Stimulated activated CD4-positive, alpha-beta T cell treated with anti-CD3 and anti-CD28 coated beads, Interleukin-15, amount 100 ng/mL, for 48 hours (primary cell): ENCODE measurements at regions not wholly inside any gene's neighbourhood (a gene's known extent, or its start where the extent isn't known, plus 50 kb on each side); places are given as distances from the start of the nearest gene placed in this dataset.

ENCODE experiments used
- DNase-seq, 2 donors: peaks; one replicate each; pipeline ENCODE4 v3.0.0-alpha.2; 2020; ENCODE audit warnings: low read depth in 2 of 2

DNA sequence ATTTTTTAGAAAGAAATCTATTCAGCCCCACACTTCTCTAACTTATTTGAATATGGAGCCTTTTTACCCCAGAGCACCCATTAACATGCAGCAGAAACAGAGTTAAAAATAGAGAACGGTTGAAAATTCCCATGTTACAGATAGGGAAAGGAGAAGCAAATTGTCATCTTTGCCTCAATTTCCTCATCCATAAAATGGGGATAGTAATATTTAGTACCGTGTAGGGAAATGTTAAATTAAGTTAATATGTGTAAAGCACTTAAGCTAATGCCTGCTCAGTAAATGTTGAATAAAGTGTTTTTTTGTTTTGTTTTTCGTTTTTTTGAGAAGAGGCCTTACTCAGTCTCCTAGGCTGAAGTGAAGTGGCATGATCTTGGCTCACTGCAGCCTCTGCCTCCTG, 50.3 kb downstream of the NAV1 start:
- DNase-seq, result no peak

DNA sequence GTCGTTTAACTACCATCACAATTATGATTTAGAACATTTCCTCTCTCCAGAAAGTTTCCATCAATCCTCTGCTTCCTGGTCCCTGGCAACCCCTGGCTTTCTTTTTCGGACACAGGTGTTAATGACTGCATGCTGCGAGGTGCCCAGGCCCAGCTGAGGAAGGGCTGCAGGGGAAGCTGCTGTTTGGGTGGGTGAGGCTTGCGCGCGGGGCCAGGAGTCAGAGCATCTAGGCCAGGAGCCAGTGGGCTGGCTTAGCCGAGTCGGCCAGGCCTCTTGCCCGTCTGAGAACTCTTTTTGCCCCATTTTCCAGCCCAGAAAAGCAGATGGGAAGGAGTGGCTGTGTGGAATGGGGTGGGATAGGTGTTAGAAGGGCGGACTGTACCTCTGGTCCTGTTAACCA, 51.5 kb downstream of the NAV1 start:
- no peak for DNase-seq

DNA sequence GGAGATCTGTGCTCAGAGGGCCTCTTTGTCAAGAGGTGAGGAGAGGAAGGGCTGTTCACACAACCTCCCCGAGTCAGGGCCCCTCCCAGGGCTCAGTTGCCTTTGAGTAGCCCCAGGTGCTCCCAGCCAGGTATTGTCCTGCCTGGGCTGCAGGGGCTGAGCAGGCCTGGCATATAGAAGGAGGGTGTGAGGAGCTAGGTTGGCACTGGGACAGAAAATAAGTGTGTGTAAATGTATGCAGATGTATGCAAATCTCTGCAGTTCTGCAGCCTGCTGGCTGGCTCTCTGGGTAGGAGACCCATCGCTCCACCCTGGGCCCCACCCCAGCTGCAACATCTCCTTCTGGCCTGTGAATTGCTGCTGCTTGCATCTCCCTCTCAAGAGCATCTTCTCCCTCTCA, 52.4 kb downstream of the NAV1 start:
- no peak for DNase-seq

DNA sequence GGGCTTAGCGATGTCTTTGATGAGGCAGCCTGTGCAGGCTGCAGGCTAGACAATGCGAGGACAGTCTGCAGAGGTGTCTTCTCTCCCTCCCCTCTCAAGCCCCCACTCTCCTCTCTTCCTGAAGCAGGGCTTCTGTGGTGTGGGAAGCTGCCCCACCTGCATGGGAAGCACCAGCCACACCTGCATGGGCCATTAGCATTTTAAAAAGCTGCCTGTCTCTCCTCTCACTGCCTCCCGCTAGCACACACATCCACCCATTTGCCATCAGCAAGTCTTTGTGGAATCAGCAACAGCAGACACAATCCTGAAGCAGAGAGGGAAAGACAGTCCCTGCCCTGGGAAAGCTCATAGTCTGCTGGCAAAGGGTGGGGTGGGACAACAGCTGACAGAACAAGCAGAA, 53.1 kb downstream of the NAV1 start:
- no peak for DNase-seq

DNA sequence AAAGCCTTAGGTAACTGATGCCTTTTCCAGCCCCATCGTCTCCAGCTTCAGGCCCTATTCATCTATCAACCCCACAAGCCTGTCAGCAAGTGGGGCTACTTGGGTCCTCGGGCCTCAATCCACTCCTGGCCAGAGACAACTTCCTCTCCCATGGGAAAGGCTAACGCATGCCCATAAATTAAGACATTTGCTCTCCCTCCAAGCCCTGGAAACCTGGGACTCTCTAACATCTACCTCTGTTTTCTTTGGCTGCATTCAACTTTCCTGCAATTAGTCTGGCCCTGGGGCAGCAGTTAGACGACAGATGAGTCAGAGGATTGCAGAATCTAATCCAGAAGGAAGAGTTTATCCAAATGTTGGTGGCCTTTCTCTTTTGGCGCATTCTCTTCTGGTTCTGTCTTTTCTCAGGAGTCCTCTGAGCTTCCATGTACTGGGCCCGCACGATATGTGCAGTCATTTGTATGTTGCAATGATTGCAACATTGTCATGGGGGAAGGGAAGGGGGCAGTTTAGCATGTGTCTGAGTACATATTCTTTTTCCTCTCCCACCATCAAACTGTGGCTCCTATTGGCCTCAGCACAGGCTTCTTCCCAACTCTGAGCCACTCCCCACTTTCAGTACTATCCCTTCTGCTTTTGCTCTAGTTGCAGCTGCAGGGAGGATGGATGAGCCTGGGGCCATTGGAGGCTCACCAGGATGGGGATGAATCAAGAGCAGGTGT, 54.4 kb downstream of the NAV1 start:
- DNase-seq, result no peak

DNA sequence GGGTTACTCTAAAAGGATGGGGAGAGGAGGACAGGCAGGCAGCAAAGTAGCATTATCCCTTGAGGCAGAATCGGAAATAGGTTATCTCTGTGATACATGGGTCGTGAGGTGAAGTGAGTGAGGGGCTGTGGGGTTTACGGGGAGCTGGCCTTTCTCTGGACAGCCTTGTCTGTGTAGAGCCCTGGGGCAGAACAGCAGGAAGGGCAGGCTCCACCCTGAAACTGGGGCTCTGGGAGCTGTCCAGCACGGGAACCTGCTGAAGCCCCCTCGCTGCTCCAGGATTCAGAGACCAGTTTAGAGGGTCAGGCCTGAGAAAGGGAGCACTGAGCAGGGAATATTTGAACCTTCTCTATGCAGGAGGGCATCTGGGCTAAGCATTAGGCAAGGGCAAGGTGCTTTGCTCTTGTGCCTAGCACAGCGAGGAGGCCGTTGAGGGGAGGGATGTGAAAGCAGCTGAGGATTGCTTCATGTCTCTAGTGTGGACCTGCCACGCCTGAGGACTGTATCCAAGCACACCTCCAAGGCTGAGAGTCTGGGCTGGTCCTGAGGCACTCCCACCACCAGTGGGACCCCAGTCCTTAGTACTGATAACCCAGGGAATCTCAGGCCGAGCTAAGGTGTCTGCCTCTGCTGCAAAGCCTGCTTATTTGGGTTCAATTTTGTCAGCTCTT, 55.8 kb downstream of the NAV1 start:
- DNase-seq, result no peak

DNA sequence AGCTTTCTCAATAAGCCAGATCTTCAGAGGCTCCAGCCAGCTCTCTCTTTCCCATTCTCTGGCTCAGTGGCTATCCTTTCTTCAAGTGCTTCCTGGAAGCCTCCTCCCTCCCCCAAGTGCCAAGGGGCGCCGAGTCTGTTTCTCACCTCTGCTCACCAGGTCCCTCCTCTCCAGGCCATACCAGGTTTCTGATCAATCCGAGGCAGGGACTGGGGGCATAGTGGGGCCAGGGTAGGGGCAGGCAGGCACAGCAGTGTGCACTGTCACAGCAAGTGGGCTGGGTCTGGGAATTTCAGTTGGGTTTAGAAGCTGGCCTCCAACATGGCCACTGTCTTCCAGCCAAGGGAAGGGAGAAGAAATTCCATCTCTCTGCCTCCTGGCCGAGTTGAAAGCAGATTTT, 56.5 kb downstream of the NAV1 start:
- no peak for DNase-seq

DNA sequence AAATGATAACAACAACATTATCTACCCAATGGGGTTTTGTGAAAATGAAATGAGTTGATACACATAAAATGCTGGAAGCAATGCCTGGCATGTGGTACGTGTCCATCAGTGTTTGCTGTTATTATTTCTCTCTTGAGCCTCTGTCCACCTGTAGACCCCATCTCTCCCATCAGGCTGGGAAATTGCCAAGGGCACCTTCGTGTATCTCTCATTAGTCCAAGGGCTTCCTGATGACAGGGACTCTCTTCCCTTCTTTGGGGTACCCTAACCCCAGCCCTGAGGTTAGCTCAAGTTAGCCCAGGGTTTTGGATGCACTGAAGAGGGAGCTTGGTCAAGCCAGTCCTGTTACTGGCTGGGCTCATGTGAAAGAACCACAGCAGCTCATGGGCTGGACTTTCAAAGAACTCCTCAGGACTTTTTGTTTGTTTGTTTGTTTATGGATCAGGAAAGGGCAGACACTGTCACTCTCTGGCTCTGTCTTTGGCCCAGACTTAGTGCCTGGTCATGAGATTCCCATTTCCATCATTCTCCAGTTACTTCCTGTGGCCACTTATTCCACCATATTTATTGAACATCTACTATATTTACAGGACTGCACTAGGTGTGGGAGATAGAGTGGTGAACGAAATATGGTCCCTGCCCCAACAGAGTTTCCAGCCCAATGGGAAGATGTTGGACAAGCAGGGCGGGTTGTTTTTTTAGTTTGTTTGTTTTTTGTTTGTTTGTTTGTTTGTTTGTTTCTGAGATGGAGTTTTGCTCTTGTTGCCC, 57.4 kb downstream of the NAV1 start:
- no peak for DNase-seq

DNA sequence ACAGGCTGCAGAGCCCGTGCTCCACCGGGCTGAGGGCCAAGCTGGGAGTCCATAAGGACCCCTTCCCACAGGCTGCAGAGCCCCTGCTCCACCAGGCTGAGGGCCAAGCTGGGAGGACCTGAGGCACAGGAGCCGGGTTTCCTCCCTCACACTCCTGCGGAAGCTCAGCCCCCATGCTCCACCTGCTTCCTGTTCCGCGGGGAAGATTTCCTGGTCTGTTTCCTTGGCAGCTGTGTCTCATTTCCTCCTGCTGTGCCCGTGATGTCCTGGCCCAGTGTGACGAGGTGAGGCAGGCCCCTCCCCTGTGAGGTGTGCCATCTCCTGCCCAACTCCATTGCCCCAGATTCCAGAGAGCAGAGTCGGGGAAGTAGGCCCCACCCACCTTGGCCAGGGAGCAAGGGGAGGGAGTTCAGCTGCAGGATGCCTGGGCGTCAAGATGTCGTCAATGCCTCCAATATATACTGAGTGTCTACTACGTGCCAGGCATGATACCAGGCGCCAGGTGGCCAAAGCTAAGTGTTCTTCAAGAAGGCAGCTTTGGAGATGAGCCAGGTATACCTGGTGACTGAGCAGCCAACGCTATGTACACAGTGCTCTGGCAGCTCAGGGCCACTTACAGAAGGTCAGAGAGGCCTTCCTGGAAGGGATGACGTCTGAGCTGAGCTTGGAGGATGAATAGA, 58.8 kb downstream of the NAV1 start:
- DNase-seq, result no peak

DNA sequence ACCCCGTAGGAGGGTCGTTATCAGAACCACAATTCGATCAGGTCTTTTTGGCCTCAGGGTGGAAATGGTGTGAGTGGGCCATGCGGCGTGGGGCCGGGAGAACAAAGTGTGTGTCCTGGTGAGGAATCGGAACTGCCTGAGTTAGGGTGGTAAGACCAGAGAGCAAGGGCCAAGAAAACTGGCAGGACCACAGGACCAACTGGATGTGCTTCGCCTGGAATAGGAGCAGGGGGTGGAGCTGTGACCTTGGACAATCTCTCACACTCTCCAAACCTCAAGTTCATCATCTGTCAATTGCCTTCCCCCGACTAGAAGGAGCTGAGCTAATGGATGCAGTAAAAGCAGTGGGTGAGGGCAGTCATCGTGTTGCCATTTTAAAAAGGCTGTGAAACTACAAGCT, 59.5 kb downstream of the NAV1 start:
- no peak for DNase-seq

DNA sequence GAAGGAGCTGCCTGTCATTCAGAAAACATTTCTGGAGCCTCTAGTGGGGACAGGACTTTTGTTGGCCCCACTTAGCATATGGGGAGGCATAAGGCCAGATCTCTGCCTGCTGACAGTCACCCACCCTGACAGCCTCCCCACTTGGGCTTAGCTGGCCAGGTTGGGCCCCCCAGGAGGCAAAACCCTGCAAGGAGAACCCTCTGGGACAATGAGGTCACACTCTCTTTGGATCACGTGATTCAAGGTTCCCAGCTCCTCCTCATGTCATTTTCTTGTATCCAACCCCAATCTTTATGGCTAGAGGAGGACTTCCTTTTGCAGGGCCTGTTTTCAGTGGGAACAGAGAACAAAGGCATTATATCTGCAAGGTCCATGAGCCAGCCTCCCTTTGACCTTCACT, 60.0 kb downstream of the NAV1 start:
- no peak for DNase-seq

DNA sequence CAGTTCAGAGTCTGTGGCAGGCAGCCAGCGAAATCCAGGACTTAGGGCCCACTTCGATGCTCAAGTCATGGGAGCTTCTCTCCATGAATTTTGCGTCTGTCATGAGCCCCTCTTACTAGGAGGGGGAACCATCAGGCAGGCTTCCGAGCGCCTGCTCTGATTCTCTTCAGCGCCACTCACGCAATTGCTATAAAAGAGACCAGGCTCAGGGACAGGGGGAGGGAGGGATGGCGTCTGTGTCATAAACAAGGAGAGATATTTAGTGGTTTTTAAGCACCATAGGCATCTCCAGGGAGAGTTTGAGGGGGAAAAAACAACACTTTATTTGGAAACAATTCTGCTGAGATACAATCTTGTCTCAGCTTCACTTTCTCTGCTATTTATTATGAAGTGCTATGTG, 60.6 kb downstream of the NAV1 start:
- DNase-seq, result no peak

DNA sequence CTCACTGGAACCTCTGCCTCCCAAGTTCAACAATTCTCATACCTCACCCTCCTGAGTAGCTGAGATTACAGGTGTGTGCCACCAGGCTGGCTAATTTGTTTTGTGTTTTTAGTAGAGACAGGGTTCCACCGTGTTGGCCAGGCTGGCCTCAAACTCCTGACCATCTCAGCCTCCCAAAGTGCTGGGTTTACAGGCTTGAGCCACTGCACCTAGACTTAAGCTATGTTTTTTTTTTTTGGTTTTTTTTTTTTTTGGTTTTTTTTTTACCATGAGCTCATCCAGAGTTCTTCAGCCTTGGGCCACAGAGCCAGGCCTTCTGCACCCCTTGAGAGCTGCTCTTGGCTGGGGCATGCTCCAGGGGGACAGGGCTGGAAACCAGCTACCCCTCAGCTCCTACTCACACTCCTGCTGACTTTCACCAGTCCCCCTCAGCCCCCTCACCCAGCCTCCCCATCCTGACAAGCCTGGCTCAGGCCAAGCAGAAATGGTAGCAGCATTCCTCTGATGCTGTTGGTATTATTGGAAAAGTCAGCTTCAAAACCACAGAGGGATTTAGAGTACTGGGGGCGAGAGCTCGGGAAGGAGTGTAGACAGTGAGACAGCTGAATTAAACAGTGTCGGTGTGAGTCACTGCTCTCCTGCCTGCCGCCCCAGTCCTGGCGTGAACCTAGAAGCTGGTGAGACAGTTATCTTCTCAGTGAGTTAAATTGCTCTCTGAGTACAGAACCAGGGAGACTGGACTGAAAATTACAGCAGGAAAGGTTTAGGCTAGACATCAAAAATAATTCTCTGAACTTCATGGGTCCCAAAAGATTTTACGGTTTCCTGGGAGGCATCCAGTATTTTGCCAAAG, 63.7 kb downstream of the NAV1 start:
- DNase-seq, result no peak

DNA sequence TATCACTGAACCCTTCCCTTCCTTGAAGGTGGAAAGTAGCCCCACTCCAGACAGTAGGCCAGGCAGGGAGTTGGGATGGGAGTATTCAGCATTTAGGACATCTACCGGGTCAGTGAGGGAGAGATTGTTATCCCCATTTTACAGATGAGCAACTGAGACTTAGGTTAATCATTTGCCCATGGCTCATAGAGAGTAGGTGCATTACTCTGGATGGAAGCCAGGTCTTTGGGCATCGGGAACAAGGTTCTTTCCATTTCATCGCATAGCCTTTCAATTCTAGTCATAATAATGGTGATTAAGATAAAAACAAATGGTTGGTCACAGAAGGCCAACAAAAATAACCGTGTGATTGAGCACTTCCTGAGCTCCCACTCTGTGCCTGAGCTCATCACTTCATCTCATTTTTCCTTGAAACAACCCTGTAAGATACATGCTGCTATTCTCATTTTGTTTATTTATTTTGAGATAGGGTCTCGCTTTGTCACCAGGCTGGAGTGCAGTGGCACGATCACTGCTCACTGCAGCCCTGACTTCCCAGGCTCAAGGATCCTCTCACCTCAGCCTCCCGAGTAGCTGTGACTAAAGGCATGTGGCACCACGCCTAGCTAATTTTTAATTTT, 64.8 kb downstream of the NAV1 start:
- DNase-seq, result no peak

DNA sequence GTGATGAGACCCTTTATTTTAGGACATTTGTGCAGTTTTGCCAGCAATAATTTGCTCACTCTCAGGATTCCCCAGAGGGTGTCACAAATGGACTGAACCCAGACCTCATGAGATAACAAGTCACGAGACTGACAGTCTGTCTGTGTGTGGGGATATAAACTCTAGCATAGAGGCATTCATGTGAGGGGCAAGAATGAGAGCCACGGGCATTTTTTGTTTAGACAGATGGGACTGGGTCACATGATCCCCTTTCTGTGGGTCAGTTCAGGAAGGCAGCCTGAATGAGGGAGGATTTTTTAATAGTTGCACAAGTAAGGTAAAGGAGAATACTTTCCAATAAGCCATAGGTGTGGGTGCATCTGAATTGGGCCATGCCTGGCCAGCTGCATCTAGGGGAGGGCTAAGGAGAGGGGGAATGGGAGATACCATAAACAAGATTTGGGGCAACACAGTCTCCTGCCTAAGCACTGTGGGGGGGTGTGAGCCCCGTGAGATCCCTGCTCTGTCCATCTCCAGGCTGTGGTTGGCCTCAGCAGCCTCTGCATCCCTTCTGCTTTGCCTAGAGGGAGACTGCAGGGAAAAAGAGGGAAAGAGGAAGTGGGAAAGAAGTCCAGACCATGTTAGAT, 66.6 kb downstream of the NAV1 start:
- no peak for DNase-seq

DNA sequence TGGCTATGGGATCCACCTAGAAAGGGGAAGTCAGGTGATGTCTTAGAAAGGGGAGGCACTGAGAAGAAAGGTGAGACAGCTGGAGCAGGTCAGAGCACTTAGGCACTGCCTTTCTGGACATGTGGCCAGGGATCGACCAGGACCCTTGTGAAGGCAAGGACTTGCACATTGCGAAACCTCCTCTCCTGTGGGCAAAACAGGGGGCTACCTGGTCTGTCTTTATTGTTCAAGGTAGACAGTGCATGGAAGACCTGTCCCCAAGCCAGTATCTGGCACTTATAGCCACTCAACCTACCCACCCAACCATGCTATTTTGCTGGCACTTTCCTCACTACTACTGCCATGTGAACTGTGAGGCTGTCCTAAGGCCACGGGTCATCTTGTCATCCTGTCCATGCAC, 67.2 kb downstream of the NAV1 start:
- no peak for DNase-seq

DNA sequence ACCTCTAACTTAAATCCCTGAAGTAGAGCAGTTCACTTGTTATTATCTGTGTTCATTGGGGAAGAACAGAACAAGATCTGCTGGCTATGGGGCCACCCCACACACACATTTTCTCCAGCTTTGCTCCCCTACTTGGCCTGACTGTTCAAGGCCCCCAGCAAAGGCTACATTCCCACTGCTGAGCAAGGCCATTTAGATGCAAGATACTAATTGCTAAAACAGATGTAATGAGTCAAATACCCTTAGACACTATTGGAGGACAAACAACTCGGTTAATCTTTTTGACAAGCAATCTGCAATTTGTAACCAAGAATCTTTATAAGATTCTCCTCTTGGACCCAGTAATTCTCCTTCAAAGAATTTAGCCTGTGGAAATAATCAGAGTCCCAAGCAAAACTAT, 67.7 kb downstream of the NAV1 start:
- DNase-seq, result no peak

DNA sequence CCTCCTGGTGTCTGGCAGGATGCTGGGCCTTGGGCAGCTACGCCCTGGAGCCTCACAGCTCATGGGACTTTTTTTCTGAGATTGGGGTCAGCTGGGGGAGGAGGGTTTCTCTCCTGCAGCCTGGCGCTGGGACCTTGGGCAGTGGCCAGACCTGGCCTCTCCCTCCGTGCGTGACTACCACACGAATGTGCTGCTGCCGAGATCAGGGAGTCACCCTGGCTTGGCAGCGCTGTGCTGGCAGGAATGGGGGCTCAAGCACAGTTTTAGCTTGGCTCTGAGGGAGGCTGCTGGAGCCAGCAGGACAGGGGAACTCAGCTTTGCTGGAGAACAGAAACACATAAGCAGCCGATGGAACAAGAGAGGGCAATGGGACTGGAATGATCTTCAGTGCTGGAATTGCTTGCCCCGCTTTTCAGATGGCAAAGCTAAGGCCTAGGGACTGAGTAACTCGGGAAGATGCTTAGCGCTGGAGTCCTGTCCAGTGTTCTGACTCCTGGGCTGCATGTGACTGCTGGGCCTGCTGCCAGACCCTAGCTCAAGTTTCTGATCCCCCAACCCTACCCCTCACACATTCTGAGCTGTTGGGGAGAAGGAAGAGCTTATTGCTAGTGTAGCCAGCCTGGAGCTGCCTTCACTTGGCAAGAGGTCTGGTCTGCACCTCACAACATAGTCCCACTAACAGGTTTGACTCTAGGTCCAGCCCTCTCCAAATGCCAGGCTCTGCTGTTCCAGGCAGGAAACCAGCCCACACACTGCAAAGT, 69.9 kb downstream of the NAV1 start:
- DNase-seq, result no peak

DNA sequence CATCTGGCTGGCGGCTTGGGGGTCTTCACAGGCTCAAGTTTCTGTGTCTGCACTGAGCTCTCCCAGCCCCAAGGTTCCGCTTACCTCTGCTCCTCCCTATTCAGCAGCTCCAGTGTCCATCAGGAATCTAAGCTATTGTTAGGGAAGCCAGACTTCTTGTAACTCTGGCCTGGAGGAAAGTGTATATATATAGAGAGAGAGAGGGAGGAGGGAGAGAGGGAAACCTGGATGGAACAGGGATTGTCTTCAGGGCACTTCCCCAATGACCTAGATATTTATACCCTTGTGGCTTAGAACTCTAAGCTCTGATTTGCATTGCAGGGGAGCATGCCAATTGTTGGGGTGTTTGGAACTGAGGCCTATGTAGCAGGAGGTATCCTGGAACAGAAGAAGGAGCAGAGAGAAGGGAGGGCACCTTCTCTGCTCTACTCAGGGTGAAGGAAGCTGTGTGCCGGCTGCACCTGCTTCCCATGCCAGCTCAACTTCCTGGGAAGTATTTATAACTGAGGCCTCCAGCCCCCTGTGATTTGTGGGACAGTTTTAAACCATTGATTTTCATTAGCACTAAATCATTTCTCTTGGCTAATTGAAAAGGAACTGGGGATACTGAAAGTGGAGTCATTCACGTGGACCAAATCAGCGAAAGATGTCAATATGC, 70.9 kb downstream of the NAV1 start:
- no peak for DNase-seq
